ENCODE measurements at regions not wholly inside any gene's neighbourhood (a gene's known extent, or its start where the extent isn't known, plus 50 kb on each side); places are given as distances from the start of the nearest gene placed in this dataset.
"Not testable (repeated sequence)": the region's sequence is repeated elsewhere in the genome, so short reads cannot be mapped to it uniquely, and the experiment has no call there.

GRCh38 chr2:7146151-7146550 lies 228.9 kb downstream of the RNF144A start:
- DNase-seq: no peak

DNA sequence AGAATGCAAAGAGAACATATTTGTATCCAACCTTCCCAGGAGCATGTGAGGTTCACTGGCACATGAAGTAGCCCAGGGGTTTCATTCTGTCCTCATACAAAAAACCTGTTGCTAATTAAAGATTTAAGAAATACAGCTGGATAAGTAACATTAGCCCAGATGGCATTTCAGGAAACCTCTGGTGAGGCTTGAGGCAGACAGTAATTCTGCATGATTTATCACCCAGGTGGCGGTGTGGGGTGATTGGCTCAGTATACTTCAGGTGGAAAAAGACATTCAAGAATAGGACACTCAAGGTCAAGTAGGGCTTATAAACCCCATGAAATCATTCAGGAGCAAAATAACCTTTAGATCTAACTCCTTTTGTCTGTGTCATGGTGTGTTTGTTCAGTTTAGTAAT lies 237.4 kb downstream of the RNF144A start:
- DNase-seq: no peak

DNA sequence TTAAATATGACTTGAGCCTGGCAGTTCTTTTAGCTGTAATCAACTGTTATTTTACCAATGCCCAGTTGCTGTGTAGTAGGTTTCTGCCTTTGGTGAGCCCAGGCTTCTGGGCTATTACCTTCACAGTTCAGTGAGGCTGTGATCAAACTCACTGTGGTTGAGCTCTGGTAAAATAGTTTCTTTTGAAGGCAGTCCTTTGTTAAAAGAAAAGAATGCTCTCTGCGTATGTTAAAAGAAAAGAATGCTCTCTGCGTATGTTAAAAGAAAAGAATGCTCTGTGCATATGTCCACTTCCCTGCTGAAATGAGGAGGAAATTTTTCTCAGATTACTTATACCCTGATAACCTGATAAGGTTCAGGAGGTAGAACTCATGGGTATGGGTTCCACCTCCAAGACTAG lies 244.3 kb downstream of the RNF144A start:
- DNase-seq: no peak

GRCh38 chr2:7165736-7166135 lies 248.5 kb downstream of the RNF144A start:
- DNase-seq: no peak

DNA sequence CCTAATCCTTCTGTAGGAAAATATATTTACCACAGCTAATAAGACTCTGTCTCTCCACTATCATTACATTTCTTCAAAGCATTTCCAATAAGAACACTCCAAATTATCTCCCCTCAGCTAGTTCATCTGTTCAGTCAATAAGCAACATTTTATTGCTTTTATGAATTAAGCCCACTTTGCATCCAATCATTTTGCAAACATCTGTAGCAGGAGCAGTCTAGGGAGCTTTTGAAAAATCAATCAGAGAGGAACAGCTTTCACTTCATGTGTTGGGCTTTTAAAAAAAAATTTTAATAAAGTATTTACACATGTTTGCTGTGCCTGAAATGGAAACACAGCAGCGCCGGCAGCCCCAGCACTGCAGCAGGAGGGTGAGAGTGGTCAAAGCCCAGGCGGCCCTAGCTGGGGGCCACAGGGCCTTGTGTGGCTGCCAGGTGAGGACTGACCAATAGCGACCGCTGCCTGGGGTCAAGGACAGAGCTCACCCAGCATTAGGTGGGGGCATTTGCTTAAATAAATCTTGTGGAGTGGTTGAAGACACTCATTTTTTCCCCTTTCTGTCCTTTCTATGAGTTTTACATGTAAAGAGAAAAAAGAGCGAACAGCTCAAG lies 250.7 kb downstream of the RNF144A start:
- no peak for DNase-seq

DNA sequence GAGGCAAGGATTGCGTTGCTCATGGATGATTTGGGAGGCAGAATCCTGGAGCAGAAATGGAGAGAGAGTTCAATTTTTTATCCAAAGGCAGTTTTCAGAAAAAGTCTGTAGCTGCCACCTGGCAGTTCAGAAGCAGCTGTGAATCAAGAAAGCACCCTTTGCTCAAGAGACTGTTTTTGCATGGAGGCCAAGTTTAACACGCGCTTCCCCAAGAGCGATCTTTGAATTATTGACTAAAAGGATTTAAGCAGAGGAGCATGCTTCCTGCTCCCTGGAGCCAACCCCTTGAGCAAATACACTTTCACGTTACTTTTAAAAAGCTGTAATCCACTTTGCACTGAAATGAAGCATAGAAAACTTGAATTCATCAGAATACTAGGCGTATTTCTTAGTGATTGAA lies 252.4 kb downstream of the RNF144A start:
- no peak for DNase-seq

DNA sequence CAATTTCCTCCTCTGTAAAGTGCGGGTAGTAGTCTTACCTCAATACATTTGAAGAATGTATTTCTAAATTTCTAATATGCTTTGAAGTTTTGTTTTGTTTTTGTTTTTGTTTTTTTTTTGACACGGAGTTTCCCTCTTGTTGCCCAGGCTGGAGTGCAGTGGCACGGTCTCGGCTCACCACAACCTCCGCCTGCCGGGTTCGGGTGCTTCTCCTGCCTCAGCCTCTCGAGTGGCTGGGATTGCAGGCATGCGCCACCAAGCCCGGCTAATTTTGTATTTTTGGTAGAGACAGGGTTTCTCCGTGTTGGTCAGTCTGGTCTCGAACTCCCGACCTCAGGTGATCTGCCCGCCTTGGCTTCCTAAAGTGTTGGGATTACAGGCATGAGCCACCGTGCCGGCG lies 261.8 kb downstream of the RNF144A start:
- DNase-seq: not testable (repeated sequence)

DNA sequence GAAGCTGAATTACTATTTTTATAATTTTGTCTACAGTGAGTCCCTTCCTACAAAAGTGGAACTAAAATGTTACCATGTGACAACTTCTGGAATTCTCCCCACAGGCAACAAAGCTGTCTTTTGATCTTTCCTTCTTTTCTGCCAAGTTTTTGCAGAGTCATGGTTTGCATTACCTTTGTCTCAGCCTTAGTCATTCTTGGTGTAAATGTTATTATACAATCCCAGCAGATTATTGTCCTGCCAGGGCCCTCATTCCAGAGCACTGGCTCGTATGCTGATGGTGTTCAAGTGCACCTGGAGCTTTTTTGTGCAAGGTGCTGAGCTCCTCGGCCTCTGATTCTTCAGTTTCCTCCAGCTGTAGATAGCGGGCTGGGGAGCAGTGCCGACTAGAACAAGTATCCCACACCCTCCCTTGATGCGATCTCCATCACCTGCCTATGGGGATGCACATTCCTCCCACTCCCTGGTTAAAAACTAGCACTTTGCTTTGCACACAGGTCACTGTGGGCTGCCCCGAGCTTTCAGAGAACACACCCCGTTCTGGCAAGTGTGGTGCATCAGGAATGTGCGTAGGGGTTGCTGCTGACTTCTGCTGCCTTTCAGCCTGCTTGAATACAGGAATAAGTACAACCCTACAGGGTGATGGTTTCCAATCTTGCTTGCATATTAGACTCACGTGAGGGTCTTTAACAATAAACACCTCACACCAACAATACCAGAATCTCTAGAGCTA lies 263.6 kb downstream of the RNF144A start:
- DNase-seq: no peak

GRCh38 chr2:7182525-7182924 lies 265.3 kb downstream of the RNF144A start:
- no peak for DNase-seq

DNA sequence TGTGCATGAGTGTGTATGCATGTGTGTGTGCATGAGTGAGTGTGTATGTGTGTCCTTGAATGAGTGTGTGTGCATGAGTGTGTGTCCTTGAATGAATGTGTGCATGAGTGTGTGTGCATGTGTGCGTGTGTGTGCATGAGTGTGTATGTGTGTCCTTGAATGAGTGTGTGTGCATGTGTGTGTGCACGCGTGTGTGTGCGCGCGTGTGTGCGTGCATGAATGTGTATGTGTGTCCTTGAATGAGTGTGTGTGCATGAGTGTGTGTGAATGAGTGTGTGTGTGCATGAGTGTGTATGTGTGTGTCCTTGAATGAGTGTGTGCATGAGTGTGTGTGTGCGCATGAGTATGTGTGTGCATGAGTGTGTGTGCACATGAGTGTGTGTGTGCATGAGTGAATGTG lies 271.9 kb downstream of the RNF144A start:
- DNase-seq: no peak

GRCh38 chr2:7190587-7191324 lies 273.5 kb downstream of the RNF144A start:
- no peak for DNase-seq

GRCh38 chr2:7191932-7192331 lies 274.7 kb downstream of the RNF144A start:
- DNase-seq: no peak

GRCh38 chr2:7193457-7193856 lies 276.2 kb downstream of the RNF144A start:
- no peak for DNase-seq

DNA sequence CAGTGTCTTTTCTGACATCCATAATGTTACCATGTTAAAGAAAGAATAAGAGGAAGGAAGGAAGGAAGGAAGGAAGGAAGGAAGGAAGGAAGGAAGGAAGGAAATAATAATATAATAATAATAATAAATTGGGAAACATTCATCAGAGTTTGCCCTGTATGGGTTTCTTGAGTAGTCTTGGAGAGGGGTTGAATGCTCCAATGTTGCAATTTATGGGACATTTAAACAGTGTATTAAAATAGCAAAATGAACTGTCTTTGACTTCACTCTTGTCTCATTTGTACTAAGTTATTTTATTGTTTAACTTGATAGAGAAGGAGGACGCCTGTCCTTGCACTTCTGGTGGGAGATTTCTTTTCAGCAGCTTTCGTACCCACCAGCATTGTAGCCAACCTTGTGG lies 277.7 kb downstream of the RNF144A start:
- DNase-seq: no peak

- DNase-seq: no peak
Measured at GRCh38 chr2:7196883-7197282, 279.7 kb downstream of the RNF144A start.

GRCh38 chr2:7201851-7202250 lies 284.6 kb downstream of the RNF144A start:
- no peak for DNase-seq

DNA sequence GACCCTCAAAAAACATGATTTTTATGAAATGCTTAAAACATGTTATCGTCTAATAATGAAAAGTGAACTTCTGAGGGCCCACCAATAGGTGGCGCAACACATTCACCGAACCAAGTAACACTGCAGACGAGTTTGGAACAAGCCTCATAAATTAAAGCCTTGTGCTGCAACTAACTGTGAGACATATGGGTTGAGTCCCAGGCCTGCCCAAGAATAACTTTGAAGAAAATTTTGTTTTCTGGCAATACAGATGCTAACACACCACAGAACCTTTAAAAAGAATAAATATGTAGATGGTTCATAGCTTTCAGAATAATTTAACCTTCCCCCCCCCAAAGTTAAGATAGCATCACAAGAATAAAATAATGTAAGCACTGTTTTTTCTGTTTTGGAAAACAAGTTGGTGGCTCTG lies 285.9 kb downstream of the RNF144A start:
- DNase-seq: peak; percentile 43

GRCh38 chr2:7205151-7205830 lies 288.1 kb downstream of the RNF144A start:
- DNase-seq: no peak

DNA sequence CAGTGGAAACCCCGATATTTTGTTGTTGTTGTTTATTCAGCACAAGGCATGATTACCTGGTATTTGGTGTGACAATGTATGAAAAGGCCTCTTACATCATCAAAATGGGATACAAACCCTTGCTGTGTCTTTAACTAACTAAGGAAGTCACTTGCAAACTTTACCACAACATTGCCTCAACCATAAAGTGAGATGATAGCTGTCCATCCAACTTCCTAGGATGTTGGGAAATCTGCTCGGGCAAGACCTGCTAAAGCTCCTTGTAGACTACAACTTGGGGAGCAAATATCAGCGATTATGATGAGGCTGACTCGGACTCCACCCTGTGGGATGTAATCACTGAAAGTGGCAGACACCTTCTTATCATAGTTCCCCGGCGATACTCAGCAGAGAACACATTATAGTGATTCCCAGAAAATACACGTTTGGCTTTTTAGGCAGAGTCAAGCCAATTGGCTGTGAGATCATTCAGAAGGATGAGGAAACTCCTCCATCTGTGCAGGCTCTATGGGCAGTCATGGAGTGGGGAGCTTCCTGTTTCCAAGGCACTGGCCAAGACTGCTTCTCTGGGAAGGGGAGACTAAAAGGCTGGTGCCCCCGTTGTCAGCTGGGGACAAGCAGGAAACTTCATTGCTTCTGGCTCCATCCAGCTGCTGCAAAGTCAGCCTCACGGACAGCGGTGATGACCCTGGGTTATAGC lies 289.0 kb downstream of the RNF144A start:
- no peak for DNase-seq

DNA sequence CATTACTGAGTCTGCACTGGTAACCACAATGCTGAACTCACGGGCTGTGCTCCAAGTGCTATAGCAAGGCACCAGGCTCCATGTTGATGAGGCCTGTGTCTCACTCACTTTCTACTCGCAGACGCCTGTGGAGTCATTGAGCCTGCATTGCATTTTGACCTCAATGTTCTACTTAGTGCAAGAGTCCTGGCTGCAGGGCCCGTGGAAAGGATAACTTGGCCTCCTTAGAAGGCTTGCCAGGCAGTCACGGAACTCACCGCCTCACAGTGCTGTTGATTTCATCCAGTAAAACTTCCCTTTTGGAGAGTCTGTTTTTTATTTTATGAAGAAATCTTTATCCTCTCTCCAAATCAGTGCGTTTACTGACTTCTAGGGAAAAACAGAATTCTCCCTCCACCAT lies 290.4 kb downstream of the RNF144A start:
- no peak for DNase-seq

DNA sequence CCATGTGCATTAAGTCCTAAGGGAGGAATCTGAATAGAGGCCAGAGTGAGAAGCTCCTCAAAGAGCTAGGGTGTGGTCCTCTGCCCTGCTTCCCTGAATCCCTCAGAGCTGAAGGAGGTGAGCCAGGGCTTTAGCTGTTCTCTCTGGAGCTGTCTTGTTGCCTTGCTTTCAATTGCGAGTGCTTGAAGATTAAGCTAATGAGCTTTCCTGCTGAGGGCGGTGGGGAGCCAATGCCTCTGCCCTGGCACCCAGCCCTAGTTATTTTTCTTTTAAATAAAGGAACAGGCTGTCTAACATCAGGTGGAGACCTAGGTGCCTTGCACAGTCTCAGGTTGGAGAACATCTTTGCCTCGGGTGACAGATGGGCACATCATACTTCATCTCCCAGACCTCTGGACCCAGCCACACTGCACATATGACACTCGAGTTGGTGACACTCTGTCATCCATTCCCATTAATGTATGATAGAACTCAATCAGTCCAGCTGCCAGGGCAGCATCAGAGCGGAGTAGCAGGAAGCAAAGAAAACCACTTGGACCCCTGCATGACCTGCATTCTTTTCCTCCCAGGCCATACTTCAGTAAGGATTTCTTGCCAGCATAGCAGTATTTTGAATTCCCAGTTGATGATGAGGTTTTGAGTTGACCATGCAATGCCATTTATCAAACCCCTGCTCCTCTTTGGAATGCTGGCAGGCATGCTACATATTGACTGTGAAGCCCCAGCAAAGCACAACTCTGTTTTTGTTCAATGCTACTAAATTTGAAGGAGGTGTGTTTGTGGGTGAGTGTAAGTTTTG lies 292.7 kb downstream of the RNF144A start:
- DNase-seq: no peak

GRCh38 chr2:7210712-7211111 lies 293.5 kb downstream of the RNF144A start:
- no peak for DNase-seq
